Hepatocyte (in vitro differentiated cells): ENCODE measurements at regions not wholly inside any gene's neighbourhood (a gene's known extent, or its start where the extent isn't known, plus 50 kb on each side); places are given as distances from the start of the nearest gene placed in this dataset.

Source experiments
- DNase-seq: peaks from one replicate; pipeline ENCODE4 v3.0.0-alpha.2; 2016; ENCODE audit warnings: low spot score
- H2AFZ ChIP-seq: fragments of 200-600 bp; sonication (generic); 2 replicates; pipeline ENCODE4 v1.6.0; 2016; ENCODE audit warnings: antibody characterized with exemption, mild to moderate bottlenecking
- H3K27ac ChIP-seq: fragments of 200-600 bp; sonication (generic); 2 replicates; pipeline ENCODE4 v1.5.1; 2016; ENCODE audit warnings: mild to moderate bottlenecking
- H3K27me3 ChIP-seq: fragments of 200-600 bp; sonication (generic); 2 replicates; pipeline ENCODE4 v1.6.1; 2016
- H3K36me3 ChIP-seq: fragments of 200-600 bp; sonication (generic); replicated peaks from 2 replicates; pipeline ENCODE4 v1.5.1; 2016; ENCODE audit warnings: low read depth; ENCODE audit not compliant: insufficient read depth
- H3K4me1 ChIP-seq: fragments of 200-600 bp; sonication (generic); 2 replicates; pipeline ENCODE4 v1.5.1; 2016; ENCODE audit warnings: mild to moderate bottlenecking, moderate library complexity; ENCODE audit not compliant: insufficient read depth
- H3K4me2 ChIP-seq: fragments of 200-600 bp; sonication (generic); 2 replicates; pipeline ENCODE4 v1.6.0; 2016
- H3K4me3 ChIP-seq: fragments of 200-600 bp; sonication (generic); 2 replicates; pipeline ENCODE4 v1.5.1; 2016; ENCODE audit warnings: mild to moderate bottlenecking
- H3K79me2 ChIP-seq: fragments of 200-600 bp; sonication (generic); 2 replicates; pipeline ENCODE4 v1.6.0; 2017; ENCODE audit warnings: mild to moderate bottlenecking
- H3K9me2 ChIP-seq: fragments of 200-600 bp; sonication (generic); replicated peaks from 2 replicates; pipeline ENCODE4 v1.6.0; 2017; ENCODE audit warnings: mild to moderate bottlenecking; ENCODE audit not compliant: insufficient read depth
- H3K9me3 ChIP-seq: fragments of 200-600 bp; sonication (generic); 2 replicates; pipeline ENCODE4 v1.5.1; 2016; ENCODE audit warnings: low read depth, mild to moderate bottlenecking
- H4K20me1 ChIP-seq: fragments of 200-600 bp; sonication (generic); 2 replicates; pipeline ENCODE4 v1.6.0; 2016; ENCODE audit warnings: mild to moderate bottlenecking; ENCODE audit not compliant: insufficient read depth, poor library complexity, severe bottlenecking
- CTCF ChIP-seq: fragments of 200-600 bp; sonication (generic); IDR thresholded peaks from 2 replicates; pipeline ENCODE4 v1.5.1; 2016; ENCODE audit warnings: antibody characterized with exemption, mild to moderate bottlenecking; ENCODE audit not compliant: poor library complexity
- EZH2 ChIP-seq: fragments of 200-600 bp; sonication (generic); IDR thresholded peaks from 2 replicates; pipeline ENCODE4 v1.6.1; 2016; ENCODE audit warnings: antibody characterized with exemption, mild to moderate bottlenecking, borderline replicate concordance
- EZH2phosphoT487 ChIP-seq: fragments of 200-600 bp; sonication (generic); IDR thresholded peaks from one replicate; pipeline ENCODE4 v1.6.1; 2018; ENCODE audit warnings: antibody characterized with exemption, mild to moderate bottlenecking, low read depth, moderate library complexity; ENCODE audit not compliant: unreplicated experiment, severe bottlenecking
- WGBS: methylation state at CpG from one replicate; pipeline ENCODE4 v1.1.6; 2016; ENCODE audit warnings: low lambda C conversion rate; ENCODE audit errors: missing lambda C conversion rate; 5-methylcytosine and 5-hydroxymethylcytosine counted together

- Histone ChIP-seq H3K4me2 (no peak overlapping the region), H3K9me3 (no peaks in the 10 kb centered on the region), H3K79me2 (no peaks in the 10 kb centered on the region), H3K27ac (no peak overlapping the region), H3K4me1 (no peaks in the 10 kb centered on the region), H4K20me1 (no peaks in the 10 kb centered on the region), H3K36me3 (no peaks in the 10 kb centered on the region), H3K9me2 (no peaks in the 10 kb centered on the region), H2AFZ (no peak overlapping the region), H3K27me3 (no peaks in the 10 kb centered on the region), H3K4me3 (no peak overlapping the region)
- no peak for DNase-seq
- no peak for TF ChIP-seq EZH2phosphoT487
- no peak for TF ChIP-seq EZH2
- TF ChIP-seq CTCF, result no peak
- 93% methylated on average over 2 of the region's 2 CpGs for WGBS
Measured at GRCh38 chr4:165625281-165625680, 246.5 kb downstream of the CPE start.

GRCh38 chr4:165626316-165626715 lies 246.7 kb upstream of the TLL1 start:
- TF ChIP-seq EZH2 (no peak), EZH2phosphoT487 (no peak), CTCF (no peak)
- Histone ChIP-seq H3K36me3 (no peaks in the 10 kb centered on the region), H3K79me2 (no peaks in the 10 kb centered on the region), H4K20me1 (no peaks in the 10 kb centered on the region), H3K4me2 (no peak overlapping the region), H3K9me3 (no peaks in the 10 kb centered on the region), H3K27ac (no peak overlapping the region), H3K4me1 (no peaks in the 10 kb centered on the region), H3K27me3 (no peaks in the 10 kb centered on the region), H2AFZ (no peak overlapping the region), H3K9me2 (no peaks in the 10 kb centered on the region), H3K4me3 (no peak overlapping the region)
- 90% methylated on average over 4 of the region's 4 CpGs for WGBS
- DNase-seq, result no peak

- H3K4me2 ChIP-seq, result no peak overlapping the region
- TF ChIP-seq EZH2phosphoT487 (no peak), EZH2 (no peak), CTCF (no peak)
- no peaks in the 10 kb centered on the region for H4K20me1 ChIP-seq
- H2AFZ ChIP-seq, result no peak overlapping the region
- no peak for DNase-seq
- no peaks in the 10 kb centered on the region for H3K9me2 ChIP-seq
- H3K27me3 ChIP-seq, result no peaks in the 10 kb centered on the region
- no peak overlapping the region for H3K4me3 ChIP-seq
- H3K79me2 ChIP-seq, result no peaks in the 10 kb centered on the region
- WGBS, result 86% methylated on average over 3 of the region's 3 CpGs
- H3K9me3 ChIP-seq, result no peaks in the 10 kb centered on the region
- no peak overlapping the region for H3K27ac ChIP-seq
- no peaks in the 10 kb centered on the region for H3K4me1 ChIP-seq
- no peaks in the 10 kb centered on the region for H3K36me3 ChIP-seq
Measured at GRCh38 chr4:165627128-165627527, 245.9 kb upstream of the TLL1 start.

- WGBS, result 80% methylated on average over 5 of the region's 5 CpGs
Measured at GRCh38 chr4:165627548-165627947, 245.5 kb upstream of the TLL1 start.

More at GRCh38 chr4:165627548-165627947, 245.5 kb upstream of the TLL1 start:
- no peaks in the 10 kb centered on the region for H3K79me2 ChIP-seq
- H3K4me2 ChIP-seq, result no peak overlapping the region
- no peaks in the 10 kb centered on the region for H3K36me3 ChIP-seq
- H3K9me3 ChIP-seq, result no peaks in the 10 kb centered on the region
- no peak for TF ChIP-seq EZH2phosphoT487
- TF ChIP-seq EZH2, result no peak
- no peak for TF ChIP-seq CTCF
- no peaks in the 10 kb centered on the region for H3K4me1 ChIP-seq
- H3K27ac ChIP-seq, result no peak overlapping the region
- H3K9me2 ChIP-seq, result no peaks in the 10 kb centered on the region
- no peak for DNase-seq
- H3K4me3 ChIP-seq, result no peak overlapping the region
- no peak overlapping the region for H2AFZ ChIP-seq
- H3K27me3 ChIP-seq, result no peaks in the 10 kb centered on the region
- no peaks in the 10 kb centered on the region for H4K20me1 ChIP-seq
